H9 (cell line): ENCODE measurements at regions not wholly inside any gene's neighbourhood (a gene's known extent, or its start where the extent isn't known, plus 50 kb on each side); places are given as distances from the start of the nearest gene placed in this dataset.

Experiments
- DNase-seq: peaks from one replicate; pipeline ENCODE4 v3.0.0-alpha.2; 2017
- H2AFZ ChIP-seq: one replicate; pipeline ENCODE4 v1.6.1; 2013; ENCODE audit warnings: mild to moderate bottlenecking, low read length, control low read depth, moderate library complexity
- H2AK5ac ChIP-seq: 2 replicates; pipeline ENCODE4 v1.6.1; 2013; ENCODE audit warnings: low read length, control low read depth, mixed read lengths; ENCODE audit not compliant: insufficient read length
- H2BK120ac ChIP-seq: one replicate; pipeline ENCODE4 v1.6.1; 2013; ENCODE audit warnings: low read depth, mild to moderate bottlenecking, low read length, control low read depth, inconsistent platforms; ENCODE audit not compliant: poor library complexity, severe bottlenecking
- H2BK12ac ChIP-seq: 2 replicates; pipeline ENCODE4 v1.6.1; 2013; ENCODE audit warnings: low read length, control low read depth, mixed read lengths, low read depth; ENCODE audit not compliant: insufficient read length
- H2BK15ac ChIP-seq: 2 replicates; pipeline ENCODE4 v1.6.1; 2013; ENCODE audit warnings: low read depth, low read length, control low read depth
- H2BK20ac ChIP-seq: one replicate; pipeline ENCODE4 v1.6.1; 2013; ENCODE audit warnings: low read depth, mild to moderate bottlenecking, low read length, control low read depth, inconsistent platforms; ENCODE audit not compliant: poor library complexity, severe bottlenecking
- H2BK5ac ChIP-seq: 2 replicates; pipeline ENCODE4 v1.6.1; 2013; ENCODE audit warnings: low read length, control low read depth, mixed read lengths; ENCODE audit not compliant: insufficient read length
- H3K14ac ChIP-seq: 2 replicates; pipeline ENCODE4 v1.6.1; 2013; ENCODE audit warnings: low read length, control low read depth; ENCODE audit not compliant: insufficient read depth
- H3K18ac ChIP-seq: 2 replicates; pipeline ENCODE4 v1.6.1; 2013; ENCODE audit warnings: low read depth, mild to moderate bottlenecking, mixed read lengths, low read length, control low read depth; ENCODE audit not compliant: insufficient read length
- H3K23ac ChIP-seq: 2 replicates; pipeline ENCODE4 v1.6.1; 2013; ENCODE audit warnings: low read length, control low read depth, mixed read lengths, low read depth; ENCODE audit not compliant: insufficient read length
- H3K23me2 ChIP-seq: 2 replicates; pipeline ENCODE4 v1.6.1; 2013; ENCODE audit warnings: low read depth, mild to moderate bottlenecking, mixed read lengths, low read length, control low read depth; ENCODE audit not compliant: insufficient read length, poor library complexity, severe bottlenecking
- H3K27ac ChIP-seq: 2 replicates; pipeline ENCODE4 v1.5.1; 2013; ENCODE audit warnings: low read length, control low read depth, mixed read lengths, low read depth; ENCODE audit not compliant: insufficient read length
- H3K27me3 ChIP-seq: 2 replicates; pipeline ENCODE4 v1.6.1; 2013; ENCODE audit warnings: low read length, control low read depth, inconsistent platforms; ENCODE audit not compliant: insufficient read depth
- H3K4ac ChIP-seq: 2 replicates; pipeline ENCODE4 v1.6.1; 2013; ENCODE audit warnings: low read depth, mild to moderate bottlenecking, control low read depth, inconsistent platforms, low read length, moderate library complexity
- H3K4me1 ChIP-seq: 2 replicates; pipeline ENCODE4 v1.6.1; 2013; ENCODE audit warnings: low read length, control low read depth, inconsistent platforms; ENCODE audit not compliant: insufficient read depth
- H3K4me2 ChIP-seq: 2 replicates; pipeline ENCODE4 v1.6.1; 2013; ENCODE audit warnings: low read length, control low read depth, mixed read lengths; ENCODE audit not compliant: insufficient read length, insufficient read depth
- H3K56ac ChIP-seq: 2 replicates; pipeline ENCODE4 v1.6.1; 2013; ENCODE audit warnings: low read depth, mild to moderate bottlenecking, mixed read lengths, low read length, control low read depth; ENCODE audit not compliant: insufficient read length
- H3K79me1 ChIP-seq: 2 replicates; pipeline ENCODE4 v1.6.1; 2013; ENCODE audit warnings: low read depth, mild to moderate bottlenecking, moderate library complexity, low read length, control low read depth, inconsistent platforms; ENCODE audit not compliant: insufficient read depth, poor library complexity, severe bottlenecking
- H3K79me2 ChIP-seq: 2 replicates; pipeline ENCODE4 v1.6.1; 2013; ENCODE audit warnings: low read length, control low read depth, inconsistent platforms; ENCODE audit not compliant: insufficient read depth
- H3K9ac ChIP-seq: 2 replicates; pipeline ENCODE4 v1.6.1; 2013; ENCODE audit warnings: low read length, control low read depth, mixed read lengths; ENCODE audit not compliant: insufficient read length; ENCODE audit errors: extremely low read depth
- H3K9me3 ChIP-seq: one replicate; pipeline ENCODE4 v1.6.1; 2013; ENCODE audit warnings: low read depth, low read length, inconsistent platforms; ENCODE audit not compliant: control insufficient read depth
- H3T11ph ChIP-seq: one replicate; pipeline ENCODE4 v1.6.1; 2013; ENCODE audit warnings: mild to moderate bottlenecking, low read length, control low read depth, inconsistent platforms
- H4K20me1 ChIP-seq: one replicate; pipeline ENCODE4 v1.6.1; 2013; ENCODE audit not compliant: control insufficient read depth, insufficient read length, insufficient read depth
- H4K5ac ChIP-seq: 2 replicates; pipeline ENCODE4 v1.6.1; 2013; ENCODE audit warnings: low read depth, mild to moderate bottlenecking, mixed read lengths, low read length, control low read depth; ENCODE audit not compliant: insufficient read length
- H4K8ac ChIP-seq: replicated peaks from 2 replicates; pipeline ENCODE4 v1.6.1; 2013; ENCODE audit warnings: low read length, control low read depth, mixed read lengths, low read depth; ENCODE audit not compliant: insufficient read length
- H4K91ac ChIP-seq: 2 replicates; pipeline ENCODE4 v1.6.1; 2013; ENCODE audit warnings: low read depth, mild to moderate bottlenecking, moderate library complexity, mixed read lengths, low read length, control low read depth; ENCODE audit not compliant: insufficient read length
- H3K27ac Mint-ChIP-seq, 3 experiments: 2 replicates in 2 of 3; 3 replicates in 1 of 3; pipeline ENCODE4 v1.8.0; 2020 to 2021; ENCODE audit warnings: mixed read lengths in 3 of 3, mild to moderate bottlenecking in 1 of 3, moderate library complexity in 1 of 3
- H3K27me3 Mint-ChIP-seq: 2 replicates; pipeline ENCODE4 v1.8.0; 2021; ENCODE audit warnings: low read depth, mild to moderate bottlenecking, moderate library complexity, mixed read lengths
- H3K36me3 Mint-ChIP-seq, 3 experiments: 2 replicates in 2 of 3; 3 replicates in 1 of 3; pipeline ENCODE4 v1.8.0; 2020 to 2021; ENCODE audit warnings: low read depth in 3 of 3, mixed read lengths in 3 of 3; ENCODE audit not compliant: insufficient read depth in 1 of 3
- H3K4me1 Mint-ChIP-seq, 2 experiments: 2 replicates each; pipeline ENCODE4 v1.8.0; 2020; ENCODE audit warnings: mixed read lengths in 2 of 2
- H3K4me3 Mint-ChIP-seq, 2 experiments: 2 replicates in 1 of 2; 3 replicates in 1 of 2; pipeline ENCODE4 v1.8.0; 2020 to 2021; ENCODE audit warnings: mild to moderate bottlenecking in 2 of 2, mixed read lengths in 2 of 2, moderate library complexity in 1 of 2
- H3K9me3 Mint-ChIP-seq, 2 experiments: 2 replicates in 1 of 2; 3 replicates in 1 of 2; pipeline ENCODE4 v1.8.0; 2020; ENCODE audit warnings: mild to moderate bottlenecking in 2 of 2, mixed read lengths in 2 of 2, moderate library complexity in 1 of 2
- CTCF ChIP-seq: fragments of 200-600 bp; sonication (generic); conservative IDR thresholded peaks from 3 replicates; pipeline ENCODE4 v1.8.0; 2021; ENCODE audit warnings: antibody characterized with exemption, mild to moderate bottlenecking
- WGBS: extraction: QIAGEN DNeasy Blood & Tissue Kit; methylation state at CpG from one replicate; pipeline ENCODE4 v1.1.7; 2013; ENCODE audit warnings: missing lambda C conversion rate, low lambda C conversion rate, mixed read lengths; ENCODE audit not compliant: insufficient read length; ENCODE audit errors: extremely low coverage; 5-methylcytosine and 5-hydroxymethylcytosine counted together

GRCh38 chr2:192591617-192592016, 396.9 kb upstream of the TMEFF2 start:
- no peak for DNase-seq
- Histone ChIP-seq H3K79me1 (no peaks in the 10 kb centered on the region), H2BK20ac (no peak overlapping the region), H2AFZ (no peak overlapping the region), H4K5ac (no peak overlapping the region), H3K9me3 (no peaks in the 10 kb centered on the region), H3K4me1 (no peaks in the 10 kb centered on the region), H3K27ac (no peak overlapping the region), H3K56ac (no peak overlapping the region), H3K79me2 (no peaks in the 10 kb centered on the region), H3K14ac (no peak overlapping the region), H4K20me1 (no peaks in the 10 kb centered on the region), H3K9ac (no peak overlapping the region), H4K8ac (no peak overlapping the region), H2BK5ac (no peak overlapping the region), H3K23ac (no peak overlapping the region), H3K18ac (no peak overlapping the region), H3K23me2 (no peaks in the 10 kb centered on the region), H2BK15ac (no peak overlapping the region), H2BK120ac (no peak overlapping the region), H2AK5ac (no peak overlapping the region), H3K27me3 (no peaks in the 10 kb centered on the region), H4K91ac (no peak overlapping the region), H3K4me2 (no peak overlapping the region), H3K4ac (no peak overlapping the region), H3T11ph (no peak overlapping the region), H2BK12ac (no peak overlapping the region)
- no peak for TF ChIP-seq CTCF
- Mint-ChIP-seq H3K9me3 (peaks cover 0 to 4% of the 10 kb centered on the region in 2 experiments; a peak in 3 of 5 replicates), H3K4me1 (no peaks in the 10 kb centered on the region), H3K27me3 (no peaks in the 10 kb centered on the region), H3K27ac (no peak overlapping the region; a peak in 1 of 7 replicates), H3K4me3 (no peak overlapping the region), H3K36me3 (no peaks in the 10 kb centered on the region)
- WGBS = no CpG with 5 or more reads among the region's 4 CpGs
